Transverse colon (tissue), 4 donors: ENCODE measurements at regions not wholly inside any gene's neighbourhood (a gene's known extent, or its start where the extent isn't known, plus 50 kb on each side); places are given as distances from the start of the nearest gene placed in this dataset.

ENCODE experiments used
- DNase-seq: peaks from one replicate; pipeline ENCODE4 v3.0.0-alpha.2; 2019
- H3K27ac ChIP-seq, 4 donors: fragments of 200-600 bp; sonication (generic); 2 replicates each; pipeline ENCODE4 v1.5.1; 2016 to 2018; ENCODE audit warnings: inconsistent platforms in 4 of 4
- H3K27me3 ChIP-seq: fragments of 200-600 bp; sonication (generic); 2 replicates; pipeline ENCODE4 v1.5.1; 2017; ENCODE audit warnings: inconsistent platforms
- H3K36me3 ChIP-seq, 4 donors: fragments of 200-600 bp; sonication (generic); 2 replicates each; pipeline ENCODE4 v1.5.1; 2017 to 2019; ENCODE audit warnings: inconsistent platforms in 4 of 4
- H3K4me1 ChIP-seq, 4 donors: fragments of 200-600 bp; sonication (generic); 2 replicates each; pipeline ENCODE4 v1.5.1; 2017 to 2020; ENCODE audit warnings: inconsistent platforms in 4 of 4
- H3K4me3 ChIP-seq, 4 donors: fragments of 200-600 bp; sonication (generic); 1 replicate in 1 of 4; 2 replicates in 3 of 4; pipeline versions ENCODE4 v1.5.1 to v1.6.1; 2017 to 2019; ENCODE audit warnings: inconsistent platforms in 4 of 4
- H3K9me3 ChIP-seq, 2 donors: fragments of 200-600 bp; sonication (generic); 2 replicates each; pipeline ENCODE4 v1.5.1; 2017 to 2019; ENCODE audit warnings: inconsistent platforms in 2 of 2
- CTCF ChIP-seq, 5 experiments: fragments of 200-600 bp in 3 of 5; fragments of 450-650 bp in 2 of 5; sonication (generic) in 3 of 5; IDR thresholded peaks; 1 replicate in 2 of 5; 2 replicates in 3 of 5; pipeline ENCODE4 v1.5.1; 2016 to 2017; ENCODE audit warnings: antibody characterized with exemption in 5 of 5, inconsistent platforms in 3 of 5, mild to moderate bottlenecking in 2 of 5, moderate library complexity in 1 of 5
- EP300 ChIP-seq: sonication (generic); formaldehyde crosslinking; IDR thresholded peaks from one replicate; pipeline ENCODE4 v1.6.1; 2017; ENCODE audit warnings: antibody characterized with exemption, low read depth
- POLR2A ChIP-seq: fragments of 450-650 bp; IDR thresholded peaks from one replicate; pipeline ENCODE4 v1.6.1; 2016; ENCODE audit warnings: antibody characterized with exemption, mild to moderate bottlenecking, moderate library complexity
- POLR2AphosphoS5 ChIP-seq, 3 donors: sonication (generic); formaldehyde crosslinking; IDR thresholded peaks; one replicate each; pipeline ENCODE4 v1.6.1; 2016; ENCODE audit warnings: antibody characterized with exemption in 3 of 3
- WGBS, 2 donors: methylation state at CpG; one replicate each; pipeline ENCODE4 v1.1.5; 2018; ENCODE audit warnings: low coverage in 1 of 2; 5-methylcytosine and 5-hydroxymethylcytosine counted together
- in situ Hi-C, 4 donors: fragments of 200-750 bp; cut with MboI; loops; one replicate each; pipeline versions ENCODE4 v1.15.0 to v1.15.1; 2017; ENCODE audit warnings: low sequenced_read_pairs in 3 of 4, low pct_ligation_motif_present in 1 of 4, low pct_unique_long_range_greater_than_20kb in 1 of 4
- intact Hi-C: fragments of 100-400 bp; cut with DNase I; formaldehyde crosslinking; loops from one replicate; pipeline ENCODE4 v1.15.1; 2023; ENCODE audit warnings: low total_unique reads

GRCh38 chr5:58183078-58183785, 276.7 kb downstream of the PLK2 start:
- intact Hi-C loops, result no loop called here
- no peaks in the 10 kb centered on the region for H3K9me3 ChIP-seq
- H3K4me1 ChIP-seq, result no peaks in the 10 kb centered on the region
- no peaks in the 10 kb centered on the region for H3K36me3 ChIP-seq
- TF ChIP-seq POLR2A, result no peak
- TF ChIP-seq POLR2AphosphoS5 (IDR thresholded peaks at IDR 0.05), result no peak
- TF ChIP-seq CTCF (IDR thresholded peaks at IDR 0.05), result no peak
- TF ChIP-seq EP300, result no peak
- no peak overlapping the region for H3K27ac ChIP-seq
- no peak for DNase-seq
- no peak overlapping the region for H3K4me3 ChIP-seq
- WGBS, 2 donors, result 77 to 82% methylated on average over 6 of the region's 6 CpGs
- in situ Hi-C loops, result no loop called here
- no peaks in the 10 kb centered on the region for H3K27me3 ChIP-seq

GRCh38 chr5:58182287-58182841, 277.5 kb downstream of the PLK2 start:
- Histone ChIP-seq H3K27me3 (no peaks in the 10 kb centered on the region), H3K9me3 (no peaks in the 10 kb centered on the region), H3K4me1 (no peaks in the 10 kb centered on the region), H3K27ac (no peak overlapping the region), H3K4me3 (no peak overlapping the region), H3K36me3 (no peaks in the 10 kb centered on the region)
- no peak for DNase-seq
- 62 to 73% methylated on average over 2 to 3 of the region's 3 CpGs for WGBS, 2 donors
- in situ Hi-C loops (no loop called here), intact Hi-C loops (no loop called here)
- TF ChIP-seq CTCF (IDR thresholded peaks at IDR 0.05) (no peak), POLR2AphosphoS5 (IDR thresholded peaks at IDR 0.05) (no peak), EP300 (no peak), POLR2A (no peak)

GRCh38 chr5:58181578-58182286, 278.2 kb downstream of the PLK2 start:
- Histone ChIP-seq H3K27ac (no peak overlapping the region), H3K27me3 (no peaks in the 10 kb centered on the region)

More at GRCh38 chr5:58181578-58182286, 278.2 kb downstream of the PLK2 start:
- H3K36me3 ChIP-seq, result no peaks in the 10 kb centered on the region
- in situ Hi-C loops, result no loop called here
- WGBS, 2 donors, result 69 to 91% methylated on average over 6 of the region's 6 CpGs
- TF ChIP-seq POLR2AphosphoS5 (IDR thresholded peaks at IDR 0.05) (no peak), POLR2A (no peak), CTCF (IDR thresholded peaks at IDR 0.05) (no peak), EP300 (no peak)
- H3K4me3 ChIP-seq, result no peak overlapping the region
- no peak for DNase-seq
- H3K4me1 ChIP-seq, result no peaks in the 10 kb centered on the region
- intact Hi-C loops, result no loop called here
- no peaks in the 10 kb centered on the region for H3K9me3 ChIP-seq
